T-helper 17 cell (primary cell): ENCODE measurements at regions not wholly inside any gene's neighbourhood (a gene's known extent, or its start where the extent isn't known, plus 50 kb on each side); places are given as distances from the start of the nearest gene placed in this dataset.

Experiments
- ATAC-seq: fragments of 150-1000 bp; cut with Tn5 transposase; 2 replicates; pipeline ENCODE4 v1.10.0; 2021; ENCODE audit warnings: mild to moderate bottlenecking, moderate library complexity
- DNase-seq, 3 donors: peaks; one replicate each; pipeline versions ENCODE4 v3.0.0 to v3.0.0-alpha.2; 2020 to 2021
- H3K9me3 ChIP-seq: one replicate; pipeline ENCODE4 v1.7.0; 2013; ENCODE audit warnings: low read length, mild to moderate bottlenecking; ENCODE audit not compliant: control insufficient read depth, poor library complexity, severe bottlenecking
- H3K27ac Mint-ChIP-seq: one replicate; pipeline ENCODE4 v1.8.0; 2022; ENCODE audit warnings: mild to moderate bottlenecking, moderate library complexity, mixed read lengths
- H3K27me3 Mint-ChIP-seq: one replicate; pipeline ENCODE4 v1.8.0; 2022; ENCODE audit warnings: mixed read lengths
- H3K36me3 Mint-ChIP-seq: one replicate; pipeline ENCODE4 v1.8.0; 2022; ENCODE audit warnings: low read depth, mixed read lengths
- H3K4me1 Mint-ChIP-seq: one replicate; pipeline ENCODE4 v1.8.0; 2022; ENCODE audit warnings: mild to moderate bottlenecking, mixed read lengths
- H3K4me3 Mint-ChIP-seq: one replicate; pipeline ENCODE4 v1.8.0; 2022; ENCODE audit warnings: mild to moderate bottlenecking, moderate library complexity, mixed read lengths

DNA sequence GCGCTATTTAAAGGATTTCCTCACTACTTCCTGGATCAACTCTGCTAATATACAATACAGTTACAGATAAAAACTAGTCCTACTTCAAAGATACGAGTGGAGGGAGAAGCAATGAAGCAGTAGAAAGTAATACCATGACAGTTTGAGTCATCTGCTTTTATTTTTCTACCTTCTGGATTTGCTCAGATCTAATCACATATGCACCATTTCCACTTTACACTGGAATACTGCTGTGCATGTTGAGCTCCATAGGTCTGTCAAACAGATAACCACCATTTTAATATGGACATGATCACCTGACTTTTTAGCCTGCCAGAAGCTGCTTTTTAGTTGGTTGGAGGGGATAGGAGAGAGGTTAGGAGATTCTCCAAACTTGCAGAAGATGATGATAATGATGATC lies 92.5 kb downstream of the MMUT start:
- no peak for DNase-seq
- H3K36me3 Mint-ChIP-seq = no peaks in the 10 kb centered on the region
- H3K4me3 Mint-ChIP-seq = no peak overlapping the region
- no peak overlapping the region for H3K27ac Mint-ChIP-seq
- no peaks in the 10 kb centered on the region for H3K27me3 Mint-ChIP-seq
- no peaks in the 10 kb centered on the region for H3K4me1 Mint-ChIP-seq
- no peak for ATAC-seq
- no peaks in the 10 kb centered on the region for H3K9me3 ChIP-seq

- DNase-seq (no peak), ATAC-seq (no peak)
- H3K27me3 Mint-ChIP-seq = no peaks in the 10 kb centered on the region
- H3K27ac Mint-ChIP-seq = no peak overlapping the region
- H3K4me3 Mint-ChIP-seq = no peak overlapping the region
- no peaks in the 10 kb centered on the region for H3K4me1 Mint-ChIP-seq
- no peaks in the 10 kb centered on the region for H3K9me3 ChIP-seq
- H3K36me3 Mint-ChIP-seq = no peaks in the 10 kb centered on the region
Observed at GRCh38 chr6:49366539-49366938, 96.5 kb downstream of the MMUT start.

- no peaks in the 10 kb centered on the region for H3K36me3 Mint-ChIP-seq
- H3K4me3 Mint-ChIP-seq = no peak overlapping the region
- ATAC-seq = no peak
- DNase-seq = no peak
- no peaks in the 10 kb centered on the region for H3K9me3 ChIP-seq
- no peaks in the 10 kb centered on the region for H3K27me3 Mint-ChIP-seq
- H3K4me1 Mint-ChIP-seq = no peaks in the 10 kb centered on the region
- no peak overlapping the region for H3K27ac Mint-ChIP-seq
Observed at GRCh38 chr6:49348561-49348960, 114.5 kb downstream of the MMUT start.

DNA sequence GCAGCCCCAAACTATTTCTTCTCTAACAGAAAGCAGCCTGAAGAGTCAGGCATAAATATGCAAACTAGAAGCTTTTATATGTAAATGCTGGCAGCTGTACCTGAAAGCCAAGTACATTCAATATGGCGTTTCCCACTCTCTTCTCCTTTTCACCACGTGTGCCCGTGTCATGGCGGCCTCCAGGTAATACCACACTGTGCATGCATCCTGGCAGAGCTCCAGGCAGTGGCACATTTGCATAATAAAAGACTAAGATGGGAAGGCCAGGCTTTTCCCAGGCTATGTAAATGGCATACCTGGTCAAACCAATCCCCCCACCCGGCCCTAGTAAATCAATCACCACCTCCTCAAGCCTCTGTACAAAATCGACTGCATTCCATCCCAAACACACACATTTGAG lies 120.6 kb downstream of the MMUT start:
- Mint-ChIP-seq H3K4me3 (no peak overlapping the region), H3K4me1 (no peaks in the 10 kb centered on the region), H3K27me3 (no peaks in the 10 kb centered on the region), H3K36me3 (no peaks in the 10 kb centered on the region), H3K27ac (no peak overlapping the region)
- DNase-seq = no peak
- H3K9me3 ChIP-seq = no peaks in the 10 kb centered on the region
- ATAC-seq = no peak

DNA sequence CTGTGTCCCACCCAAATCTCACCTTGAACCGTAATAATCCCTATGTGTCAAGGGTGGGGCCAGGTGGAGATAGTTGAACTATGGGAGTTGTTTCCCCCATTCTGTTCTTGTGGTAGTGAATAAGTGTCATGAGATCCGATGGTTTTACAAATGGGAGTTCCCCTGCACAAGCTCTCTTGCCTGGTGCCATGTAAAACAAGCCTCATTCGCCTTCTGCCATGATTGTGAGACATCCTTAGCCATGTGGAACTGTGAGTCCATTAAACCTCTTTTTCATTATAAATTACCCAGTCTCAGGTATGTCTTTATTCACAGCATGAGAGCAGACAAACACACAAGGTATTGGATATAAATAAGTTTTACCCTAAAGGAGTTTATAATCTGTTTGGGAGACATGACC lies 121.2 kb downstream of the MMUT start:
- Mint-ChIP-seq H3K4me3 (no peak overlapping the region), H3K36me3 (no peaks in the 10 kb centered on the region), H3K27ac (no peak overlapping the region), H3K27me3 (no peaks in the 10 kb centered on the region), H3K4me1 (no peaks in the 10 kb centered on the region)
- no peaks in the 10 kb centered on the region for H3K9me3 ChIP-seq
- DNase-seq (no peak), ATAC-seq (no peak)

GRCh38 chr6:49339096-49339495 lies 124.0 kb downstream of the MMUT start:
- no peaks in the 10 kb centered on the region for H3K4me1 Mint-ChIP-seq
- H3K9me3 ChIP-seq = no peaks in the 10 kb centered on the region
- DNase-seq (no peak), ATAC-seq (no peak)
- H3K27ac Mint-ChIP-seq = no peak overlapping the region
- H3K36me3 Mint-ChIP-seq = no peaks in the 10 kb centered on the region
- H3K4me3 Mint-ChIP-seq = no peak overlapping the region
- H3K27me3 Mint-ChIP-seq = no peaks in the 10 kb centered on the region

- no peaks in the 10 kb centered on the region for H3K27me3 Mint-ChIP-seq
Observed at GRCh38 chr6:49336514-49337131, 126.4 kb downstream of the MMUT start.

GRCh38 chr6:49333345-49334125 lies 129.5 kb downstream of the MMUT start:
- Mint-ChIP-seq H3K27me3 (no peaks in the 10 kb centered on the region), H3K4me3 (no peak overlapping the region), H3K27ac (no peak overlapping the region), H3K36me3 (no peaks in the 10 kb centered on the region), H3K4me1 (no peaks in the 10 kb centered on the region)
- H3K9me3 ChIP-seq = no peaks in the 10 kb centered on the region
- DNase-seq (no peak), ATAC-seq (no peak)

More at GRCh38 chr6:49336514-49337131, 126.4 kb downstream of the MMUT start:
- Mint-ChIP-seq H3K36me3 (no peaks in the 10 kb centered on the region), H3K4me3 (no peak overlapping the region), H3K4me1 (no peaks in the 10 kb centered on the region), H3K27ac (no peak overlapping the region)
- no peaks in the 10 kb centered on the region for H3K9me3 ChIP-seq
- DNase-seq = no peak
- no peak for ATAC-seq

DNA sequence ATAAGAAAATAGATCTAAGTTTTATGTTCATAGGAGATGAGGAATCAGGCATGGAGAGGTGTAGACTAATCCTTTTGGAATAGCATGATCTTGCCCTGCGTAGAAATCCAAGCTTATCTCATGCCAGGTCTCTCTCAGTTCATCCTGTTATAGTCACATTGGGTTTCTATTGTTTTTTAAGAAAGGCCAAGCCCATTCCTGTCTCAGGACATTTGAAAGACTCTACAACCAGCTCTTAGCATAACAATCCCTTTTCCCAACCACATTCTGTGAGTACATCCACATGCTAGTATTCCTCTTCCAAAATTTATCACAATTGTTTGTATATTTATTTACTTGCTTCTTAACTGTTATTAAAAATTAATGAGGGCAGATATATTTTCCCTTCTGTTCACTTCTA lies 130.3 kb downstream of the MMUT start:
- ATAC-seq = no peak
- no peak overlapping the region for H3K4me3 Mint-ChIP-seq
- H3K4me1 Mint-ChIP-seq = no peaks in the 10 kb centered on the region
- H3K27ac Mint-ChIP-seq = no peak overlapping the region
- H3K36me3 Mint-ChIP-seq = no peaks in the 10 kb centered on the region
- H3K9me3 ChIP-seq = no peaks in the 10 kb centered on the region
- DNase-seq = no peak
- no peaks in the 10 kb centered on the region for H3K27me3 Mint-ChIP-seq

DNA sequence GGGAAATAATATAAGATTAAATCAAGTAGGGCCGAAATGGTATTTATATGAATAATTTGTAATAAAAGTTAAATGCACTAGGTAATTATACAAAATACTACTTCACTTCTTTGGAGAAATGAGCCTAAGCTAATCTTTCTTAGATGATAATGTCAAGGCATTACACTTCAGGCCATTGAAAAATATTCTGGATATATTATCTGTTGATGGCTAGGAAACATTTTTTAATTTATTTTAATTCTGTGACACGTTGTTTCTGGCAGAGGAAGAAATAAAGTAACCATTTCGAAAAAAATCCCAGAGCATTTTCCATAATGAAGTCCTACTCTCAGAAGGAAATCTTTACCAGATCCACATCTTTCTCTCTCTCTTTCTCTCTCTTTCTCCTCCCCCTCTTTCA lies 133.9 kb downstream of the MMUT start:
- no peaks in the 10 kb centered on the region for H3K27me3 Mint-ChIP-seq
- no peaks in the 10 kb centered on the region for H3K9me3 ChIP-seq
- H3K4me3 Mint-ChIP-seq = no peak overlapping the region
- ATAC-seq (no peak), DNase-seq (no peak)
- no peaks in the 10 kb centered on the region for H3K36me3 Mint-ChIP-seq
- H3K27ac Mint-ChIP-seq = no peak overlapping the region
- no peaks in the 10 kb centered on the region for H3K4me1 Mint-ChIP-seq

- DNase-seq = no peak
- Mint-ChIP-seq H3K36me3 (no peaks in the 10 kb centered on the region), H3K4me1 (no peaks in the 10 kb centered on the region), H3K27ac (no peak overlapping the region), H3K27me3 (no peaks in the 10 kb centered on the region), H3K4me3 (no peak overlapping the region)
- no peaks in the 10 kb centered on the region for H3K9me3 ChIP-seq
- no peak for ATAC-seq
Observed at GRCh38 chr6:49328051-49328744, 134.9 kb downstream of the MMUT start.

- H3K4me1 Mint-ChIP-seq = no peaks in the 10 kb centered on the region
- no peaks in the 10 kb centered on the region for H3K36me3 Mint-ChIP-seq
- H3K27me3 Mint-ChIP-seq = no peaks in the 10 kb centered on the region
- no peaks in the 10 kb centered on the region for H3K9me3 ChIP-seq
- no peak overlapping the region for H3K4me3 Mint-ChIP-seq
- H3K27ac Mint-ChIP-seq = no peak overlapping the region
- no peak for DNase-seq
- ATAC-seq = no peak
Observed at GRCh38 chr6:49327571-49327970, 135.5 kb downstream of the MMUT start.

DNA sequence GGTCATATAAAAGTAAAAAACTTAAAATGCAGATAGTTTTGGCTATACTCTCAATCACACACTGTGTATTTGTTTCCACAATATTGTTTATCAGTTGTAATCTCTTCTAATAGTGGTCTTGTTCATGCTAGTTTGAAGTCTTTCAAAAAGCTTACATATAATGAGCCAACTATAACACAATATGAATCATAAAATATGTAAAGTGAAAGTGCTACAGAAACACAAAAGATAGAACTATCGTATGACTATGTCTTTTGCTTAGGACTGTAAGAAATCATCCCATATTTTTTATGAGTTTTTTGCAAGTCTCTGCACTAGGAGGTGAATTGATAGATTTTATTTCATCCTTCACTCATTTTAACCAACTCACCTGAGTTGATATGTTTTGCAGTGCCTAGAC lies 136.0 kb downstream of the MMUT start:
- H3K9me3 ChIP-seq = no peaks in the 10 kb centered on the region
- Mint-ChIP-seq H3K36me3 (no peaks in the 10 kb centered on the region), H3K4me1 (no peaks in the 10 kb centered on the region), H3K27ac (no peak overlapping the region), H3K4me3 (no peak overlapping the region), H3K27me3 (no peaks in the 10 kb centered on the region)
- ATAC-seq (no peak), DNase-seq (no peak)

GRCh38 chr6:49326347-49326746 lies 136.7 kb downstream of the MMUT start:
- no peaks in the 10 kb centered on the region for H3K27me3 Mint-ChIP-seq
- no peak overlapping the region for H3K4me3 Mint-ChIP-seq
- DNase-seq (no peak), ATAC-seq (no peak)
- no peaks in the 10 kb centered on the region for H3K9me3 ChIP-seq
- no peak overlapping the region for H3K27ac Mint-ChIP-seq
- no peaks in the 10 kb centered on the region for H3K36me3 Mint-ChIP-seq
- no peaks in the 10 kb centered on the region for H3K4me1 Mint-ChIP-seq
